DLD1 (cell line): ENCODE measurements at regions not wholly inside any gene's neighbourhood (a gene's known extent, or its start where the extent isn't known, plus 50 kb on each side); places are given as distances from the start of the nearest gene placed in this dataset.
"Not testable (repeated sequence)": the region's sequence is repeated elsewhere in the genome, so short reads cannot be mapped to it uniquely, and the experiment has no call there.

Experiments
- in situ Hi-C: cut with HindIII; loops from 2 replicates; pipeline ENCODE4 v1.10.0; 2017; ENCODE audit warnings: low sequenced_read_pairs

- in situ Hi-C loops = no loop called here
Measured at GRCh38 chr6:93713974-93714373, 294.6 kb upstream of the EPHA7 start.

GRCh38 chr6:93703431-93703830, 284.1 kb upstream of the EPHA7 start:
- in situ Hi-C loops = no loop called here

- in situ Hi-C loops = no loop called here
Measured at GRCh38 chr6:93701526-93701925, 282.2 kb upstream of the EPHA7 start.

- in situ Hi-C loops = no loop called here
Measured at GRCh38 chr6:93685494-93685893, 266.1 kb upstream of the EPHA7 start.

- in situ Hi-C loops = no loop called here
Measured at GRCh38 chr6:93684339-93684738, 265.0 kb upstream of the EPHA7 start.

- in situ Hi-C loops = loop anchor here (10.0 kb wide), 1 partner anchor 75 kb away; no protein-coding TSS in a partner anchor
Measured at GRCh38 chr6:93679836-93680235, 260.5 kb upstream of the EPHA7 start.

GRCh38 chr6:93678841-93679454, 259.6 kb upstream of the EPHA7 start:
- in situ Hi-C loops = loop anchor here (10.0 kb wide), 1 partner anchor 74 kb away; no protein-coding TSS in a partner anchor

GRCh38 chr6:93677264-93677965, 258.1 kb upstream of the EPHA7 start:
- in situ Hi-C loops = loop anchor here (10.0 kb wide), 1 partner anchor 73 kb away; no protein-coding TSS in a partner anchor

GRCh38 chr6:93676581-93676980, 257.2 kb upstream of the EPHA7 start:
- in situ Hi-C loops = loop anchor here (10.0 kb wide), 1 partner anchor 72 kb away; no protein-coding TSS in a partner anchor

GRCh38 chr6:93675856-93676417, 256.6 kb upstream of the EPHA7 start:
- in situ Hi-C loops = loop anchor here (10.0 kb wide), 1 partner anchor 71 kb away; no protein-coding TSS in a partner anchor

- in situ Hi-C loops = no loop called here
Measured at GRCh38 chr6:93663111-93663510, 243.8 kb upstream of the EPHA7 start.

- in situ Hi-C loops = no loop called here
Measured at GRCh38 chr6:93654548-93654947, 235.2 kb upstream of the EPHA7 start.

GRCh38 chr6:93644611-93645010, 225.3 kb upstream of the EPHA7 start:
- in situ Hi-C loops = no loop called here

GRCh38 chr6:93639126-93639525, 219.8 kb upstream of the EPHA7 start:
- in situ Hi-C loops = no loop called here

GRCh38 chr6:93636987-93637664, 217.8 kb upstream of the EPHA7 start:
- in situ Hi-C loops = not testable (repeated sequence)

GRCh38 chr6:93624408-93624807, 205.0 kb upstream of the EPHA7 start:
- in situ Hi-C loops = no loop called here

GRCh38 chr6:93621442-93621841, 202.1 kb upstream of the EPHA7 start:
- in situ Hi-C loops = no loop called here

- in situ Hi-C loops = loop anchor here (10.0 kb wide), 1 partner anchor 70 kb away; no protein-coding TSS in a partner anchor
Measured at GRCh38 chr6:93604951-93605350, 185.6 kb upstream of the EPHA7 start.

GRCh38 chr6:93592417-93592816, 173.1 kb upstream of the EPHA7 start:
- in situ Hi-C loops = no loop called here

GRCh38 chr6:93586306-93586705, 166.9 kb upstream of the EPHA7 start:
- in situ Hi-C loops = no loop called here

GRCh38 chr6:93584300-93584699, 164.9 kb upstream of the EPHA7 start:
- in situ Hi-C loops = no loop called here
